ENCODE measurements at regions not wholly inside any gene's neighbourhood (a gene's known extent, or its start where the extent isn't known, plus 50 kb on each side); places are given as distances from the start of the nearest gene placed in this dataset.

GRCh38 chr2:13542642-13543041 is 825.9 kb downstream of the TRIB2 start:
- DNase-seq = no peak
- Mint-ChIP-seq H3K4me1 (ENCODE audit: low read depth in 2 of 2) (no peaks in the 10 kb centered on the region), H3K9me3 (peaks cover 0 to 4% of the 10 kb centered on the region in 2 donors), H3K4me3 (no peak overlapping the region), H3K27me3 (no peaks in the 10 kb centered on the region), H3K36me3 (ENCODE audit: insufficient read depth) (no peaks in the 10 kb centered on the region), H3K27ac (no peak overlapping the region)
- no peak for ATAC-seq (replicated peaks)

- no peak for ATAC-seq (replicated peaks)
- no peak overlapping the region for H3K27ac Mint-ChIP-seq
- no peaks in the 10 kb centered on the region for H3K4me1 Mint-ChIP-seq (ENCODE audit: low read depth in 2 of 2)
These were observed 826.8 kb downstream of the TRIB2 start for GRCh38 chr2:13543550-13543949.

GRCh38 chr2:13545320-13545719 is 828.6 kb downstream of the TRIB2 start:
- Mint-ChIP-seq H3K4me3 (no peak overlapping the region), H3K27me3 (no peaks in the 10 kb centered on the region), H3K36me3 (ENCODE audit: insufficient read depth) (no peaks in the 10 kb centered on the region), H3K9me3 (peaks cover 0 to 3% of the 10 kb centered on the region in 2 donors), H3K4me1 (ENCODE audit: low read depth in 2 of 2) (no peaks in the 10 kb centered on the region), H3K27ac (no peak overlapping the region)
- DNase-seq (no peak), ATAC-seq (replicated peaks) (no peak)

More at GRCh38 chr2:13543550-13543949, 826.8 kb downstream of the TRIB2 start:
- peaks cover 0 to 4% of the 10 kb centered on the region in 2 donors for H3K9me3 Mint-ChIP-seq
- H3K27me3 Mint-ChIP-seq = no peaks in the 10 kb centered on the region
- H3K4me3 Mint-ChIP-seq = no peak overlapping the region
- DNase-seq = no peak
- H3K36me3 Mint-ChIP-seq (ENCODE audit: insufficient read depth) = no peaks in the 10 kb centered on the region

GRCh38 chr2:13546131-13546530 is 829.4 kb downstream of the TRIB2 start:
- no peaks in the 10 kb centered on the region for H3K36me3 Mint-ChIP-seq (ENCODE audit: insufficient read depth)
- H3K27ac Mint-ChIP-seq = no peak overlapping the region
- no peak overlapping the region for H3K4me3 Mint-ChIP-seq
- no peak for DNase-seq
- peaks cover 0 to 3% of the 10 kb centered on the region in 2 donors for H3K9me3 Mint-ChIP-seq
- no peaks in the 10 kb centered on the region for H3K27me3 Mint-ChIP-seq
- no peak for ATAC-seq (replicated peaks)
- no peaks in the 10 kb centered on the region for H3K4me1 Mint-ChIP-seq (ENCODE audit: low read depth in 2 of 2)

- no peaks in the 10 kb centered on the region for H3K36me3 Mint-ChIP-seq (ENCODE audit: insufficient read depth)
- H3K4me1 Mint-ChIP-seq (ENCODE audit: low read depth in 2 of 2) = no peaks in the 10 kb centered on the region
- no peak overlapping the region for H3K4me3 Mint-ChIP-seq
- peaks cover 7 to 9% of the 10 kb centered on the region in 2 donors for H3K9me3 Mint-ChIP-seq
- no peak overlapping the region for H3K27ac Mint-ChIP-seq
- ATAC-seq (replicated peaks) (no peak), DNase-seq (no peak)
- H3K27me3 Mint-ChIP-seq = no peaks in the 10 kb centered on the region
These were observed 833.8 kb downstream of the TRIB2 start for GRCh38 chr2:13550285-13551231.

GRCh38 chr2:13558368-13558767 is 841.6 kb downstream of the TRIB2 start:
- Mint-ChIP-seq H3K9me3 (peaks cover 7 to 9% of the 10 kb centered on the region in 2 donors), H3K36me3 (ENCODE audit: insufficient read depth) (no peaks in the 10 kb centered on the region), H3K4me3 (no peak overlapping the region), H3K27ac (no peak overlapping the region), H3K27me3 (no peaks in the 10 kb centered on the region), H3K4me1 (ENCODE audit: low read depth in 2 of 2) (no peaks in the 10 kb centered on the region)
- ATAC-seq (replicated peaks) = no peak
- no peak for DNase-seq

- DNase-seq (no peak), ATAC-seq (replicated peaks) (no peak)
- Mint-ChIP-seq H3K27ac (no peak overlapping the region), H3K4me3 (no peak overlapping the region), H3K4me1 (ENCODE audit: low read depth in 2 of 2) (no peaks in the 10 kb centered on the region), H3K27me3 (no peaks in the 10 kb centered on the region), H3K9me3 (peaks cover 2 to 6% of the 10 kb centered on the region in 2 donors), H3K36me3 (ENCODE audit: insufficient read depth) (no peaks in the 10 kb centered on the region)
These were observed 843.6 kb downstream of the TRIB2 start for GRCh38 chr2:13560322-13560721.

GRCh38 chr2:13572466-13572865 is 855.7 kb downstream of the TRIB2 start:
- no peak for DNase-seq
- Mint-ChIP-seq H3K4me1 (ENCODE audit: low read depth in 2 of 2) (no peaks in the 10 kb centered on the region), H3K36me3 (ENCODE audit: insufficient read depth) (no peaks in the 10 kb centered on the region), H3K9me3 (peaks cover 5 to 9% of the 10 kb centered on the region in 2 donors), H3K4me3 (no peak overlapping the region), H3K27me3 (no peaks in the 10 kb centered on the region), H3K27ac (no peak overlapping the region)
- ATAC-seq (replicated peaks) = no peak

- no peak overlapping the region for H3K27ac Mint-ChIP-seq
These were observed 858.1 kb downstream of the TRIB2 start for GRCh38 chr2:13574831-13575230.

GRCh38 chr2:13576406-13577036 is 859.8 kb downstream of the TRIB2 start:
- Mint-ChIP-seq H3K36me3 (ENCODE audit: insufficient read depth) (no peaks in the 10 kb centered on the region), H3K4me1 (ENCODE audit: low read depth in 2 of 2) (no peaks in the 10 kb centered on the region), H3K4me3 (no peak overlapping the region), H3K9me3 (peaks cover 5 to 9% of the 10 kb centered on the region in 2 donors), H3K27ac (no peak overlapping the region), H3K27me3 (no peaks in the 10 kb centered on the region)
- DNase-seq (no peak), ATAC-seq (replicated peaks) (no peak)

More at GRCh38 chr2:13574831-13575230, 858.1 kb downstream of the TRIB2 start:
- Mint-ChIP-seq H3K4me3 (no peak overlapping the region), H3K36me3 (ENCODE audit: insufficient read depth) (no peaks in the 10 kb centered on the region), H3K27me3 (no peaks in the 10 kb centered on the region), H3K4me1 (ENCODE audit: low read depth in 2 of 2) (no peaks in the 10 kb centered on the region), H3K9me3 (peaks cover 5 to 9% of the 10 kb centered on the region in 2 donors)
- ATAC-seq (replicated peaks) = no peak
- DNase-seq = no peak

- H3K27me3 Mint-ChIP-seq = no peaks in the 10 kb centered on the region
- no peaks in the 10 kb centered on the region for H3K4me1 Mint-ChIP-seq (ENCODE audit: low read depth in 2 of 2)
- H3K4me3 Mint-ChIP-seq = no peak overlapping the region
- no peak overlapping the region for H3K27ac Mint-ChIP-seq
- ATAC-seq (replicated peaks) (no peak), DNase-seq (no peak)
- H3K9me3 Mint-ChIP-seq = peaks cover 0 to 4% of the 10 kb centered on the region in 2 donors
- no peaks in the 10 kb centered on the region for H3K36me3 Mint-ChIP-seq (ENCODE audit: insufficient read depth)
These were observed 861.8 kb downstream of the TRIB2 start for GRCh38 chr2:13578547-13578946.

GRCh38 chr2:13581471-13581870 is 864.7 kb downstream of the TRIB2 start:
- H3K9me3 Mint-ChIP-seq = no peaks in the 10 kb centered on the region
- no peaks in the 10 kb centered on the region for H3K36me3 Mint-ChIP-seq (ENCODE audit: insufficient read depth)
- H3K27ac Mint-ChIP-seq = no peak overlapping the region
- no peaks in the 10 kb centered on the region for H3K4me1 Mint-ChIP-seq (ENCODE audit: low read depth in 2 of 2)
- no peak overlapping the region for H3K4me3 Mint-ChIP-seq
- no peaks in the 10 kb centered on the region for H3K27me3 Mint-ChIP-seq
- ATAC-seq (replicated peaks) (no peak), DNase-seq (no peak)

GRCh38 chr2:13583609-13584008 is 866.9 kb downstream of the TRIB2 start:
- ATAC-seq (replicated peaks) = no peak
- Mint-ChIP-seq H3K27me3 (no peaks in the 10 kb centered on the region), H3K9me3 (no peaks in the 10 kb centered on the region), H3K36me3 (ENCODE audit: insufficient read depth) (no peaks in the 10 kb centered on the region), H3K27ac (no peak overlapping the region), H3K4me1 (ENCODE audit: low read depth in 2 of 2) (no peaks in the 10 kb centered on the region), H3K4me3 (no peak overlapping the region)
- no peak for DNase-seq

GRCh38 chr2:13584020-13584419 is 867.3 kb downstream of the TRIB2 start:
- no peaks in the 10 kb centered on the region for H3K4me1 Mint-ChIP-seq (ENCODE audit: low read depth in 2 of 2)
- ATAC-seq (replicated peaks) = no peak
- H3K9me3 Mint-ChIP-seq = no peaks in the 10 kb centered on the region
- no peaks in the 10 kb centered on the region for H3K36me3 Mint-ChIP-seq (ENCODE audit: insufficient read depth)
- no peaks in the 10 kb centered on the region for H3K27me3 Mint-ChIP-seq
- DNase-seq = no peak
- H3K27ac Mint-ChIP-seq = no peak overlapping the region
- H3K4me3 Mint-ChIP-seq = no peak overlapping the region

All from effector memory CD8-positive, alpha-beta T cell (primary cell).